Loucy (cell line): ENCODE measurements at regions not wholly inside any gene's neighbourhood (a gene's known extent, or its start where the extent isn't known, plus 50 kb on each side); places are given as distances from the start of the nearest gene placed in this dataset.

Experiments
- H2AFZ ChIP-seq: fragments of 200-600 bp; sonication (generic); 2 replicates; pipeline ENCODE4 v1.6.0; 2016; ENCODE audit warnings: antibody characterized with exemption, mild to moderate bottlenecking, low read length, moderate library complexity
- H3F3A ChIP-seq: fragments of 200-600 bp; 2 replicates; pipeline ENCODE4 v1.6.0; 2016; ENCODE audit warnings: antibody characterized with exemption, low read depth, mild to moderate bottlenecking
- H3K27me3 ChIP-seq: fragments of 200-600 bp; sonication (generic); 2 replicates; pipeline ENCODE4 v1.6.1; 2014; ENCODE audit warnings: low read length, mild to moderate bottlenecking; ENCODE audit not compliant: insufficient read depth, poor library complexity, severe bottlenecking
- H3K36me3 ChIP-seq: fragments of 200-600 bp; sonication (generic); 2 replicates; pipeline ENCODE4 v1.6.1; 2016; ENCODE audit warnings: low read length; ENCODE audit not compliant: insufficient read depth
- H3K4me1 ChIP-seq: fragments of 200-600 bp; sonication (generic); 2 replicates; pipeline ENCODE4 v1.5.1; 2014; ENCODE audit warnings: low read length, mild to moderate bottlenecking; ENCODE audit not compliant: insufficient read depth, poor library complexity, severe bottlenecking
- H3K4me2 ChIP-seq: fragments of 200-600 bp; sonication (generic); 2 replicates; pipeline ENCODE4 v1.6.0; 2014; ENCODE audit warnings: antibody characterized with exemption, low read length, low read depth, mild to moderate bottlenecking; ENCODE audit not compliant: poor library complexity, severe bottlenecking
- H3K4me3 ChIP-seq: fragments of 200-600 bp; sonication (generic); 2 replicates; pipeline ENCODE4 v1.5.1; 2014; ENCODE audit warnings: low read length, mild to moderate bottlenecking, mixed read lengths; ENCODE audit not compliant: poor library complexity, severe bottlenecking
- H3K79me2 ChIP-seq: fragments of 200-600 bp; sonication (generic); 2 replicates; pipeline ENCODE4 v1.6.1; 2014; ENCODE audit warnings: low read length; ENCODE audit not compliant: insufficient read depth
- H3K9ac ChIP-seq: fragments of 200-600 bp; sonication (generic); 2 replicates; pipeline ENCODE4 v1.6.0; 2014; ENCODE audit warnings: mild to moderate bottlenecking, low read depth, low read length, moderate library complexity; ENCODE audit not compliant: poor library complexity, severe bottlenecking
- H3K9me2 ChIP-seq: fragments of 200-600 bp; sonication (generic); replicated peaks from 2 replicates; pipeline ENCODE4 v1.6.1; 2016; ENCODE audit warnings: low read depth, low read length, mixed read lengths
- H3K9me3 ChIP-seq: fragments of 200-600 bp; sonication (generic); 2 replicates; pipeline ENCODE4 v1.6.1; 2014; ENCODE audit warnings: mild to moderate bottlenecking, antibody characterized with exemption, low read length, low read depth; ENCODE audit not compliant: insufficient read depth
- H4K20me1 ChIP-seq: fragments of 200-600 bp; sonication (generic); 2 replicates; pipeline ENCODE4 v1.6.0; 2014; ENCODE audit warnings: antibody characterized with exemption, low read length, mild to moderate bottlenecking; ENCODE audit not compliant: insufficient read depth, poor library complexity, severe bottlenecking
- EZH2phosphoT487 ChIP-seq: fragments of 200-600 bp; IDR thresholded peaks from 2 replicates; pipeline ENCODE4 v1.6.1; 2018; ENCODE audit warnings: antibody characterized with exemption, mild to moderate bottlenecking, moderate library complexity, borderline replicate concordance
- TF ChIP-seq, protein P1 (sequence below): fragments of 200-600 bp; sonication (generic); conservative IDR thresholded peaks from 2 replicates; pipeline ENCODE4 v1.5.1; 2014; ENCODE audit warnings: mild to moderate bottlenecking, antibody characterized with exemption, low read length

DNA sequence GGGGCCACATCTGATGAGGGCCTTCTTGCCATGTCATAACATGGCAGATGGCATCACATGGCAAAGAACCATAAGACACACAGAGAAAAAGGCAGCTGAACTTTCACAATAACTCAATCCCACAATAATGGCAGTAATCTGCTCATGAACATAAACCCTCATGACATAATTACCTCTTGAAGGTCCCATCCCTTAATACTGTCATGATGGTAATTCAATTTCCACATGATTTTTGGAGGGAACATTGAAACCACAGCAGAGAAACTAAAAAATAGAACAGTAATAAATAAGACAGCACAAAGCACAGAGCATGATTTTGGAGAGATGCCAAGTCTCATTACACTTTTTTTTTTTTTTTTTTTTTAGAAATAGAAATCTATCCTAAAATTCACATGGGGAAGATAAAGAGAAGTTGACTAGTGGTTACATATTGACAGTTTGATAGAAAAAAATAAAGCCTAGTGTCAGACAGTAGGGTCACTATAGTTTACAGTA lies 61.8 kb upstream of the ATF7IP start:
- no peaks in the 10 kb centered on the region for H3F3A ChIP-seq
- no peaks in the 10 kb centered on the region for H3K9me2 ChIP-seq
- TF ChIP-seq, protein P1, sequence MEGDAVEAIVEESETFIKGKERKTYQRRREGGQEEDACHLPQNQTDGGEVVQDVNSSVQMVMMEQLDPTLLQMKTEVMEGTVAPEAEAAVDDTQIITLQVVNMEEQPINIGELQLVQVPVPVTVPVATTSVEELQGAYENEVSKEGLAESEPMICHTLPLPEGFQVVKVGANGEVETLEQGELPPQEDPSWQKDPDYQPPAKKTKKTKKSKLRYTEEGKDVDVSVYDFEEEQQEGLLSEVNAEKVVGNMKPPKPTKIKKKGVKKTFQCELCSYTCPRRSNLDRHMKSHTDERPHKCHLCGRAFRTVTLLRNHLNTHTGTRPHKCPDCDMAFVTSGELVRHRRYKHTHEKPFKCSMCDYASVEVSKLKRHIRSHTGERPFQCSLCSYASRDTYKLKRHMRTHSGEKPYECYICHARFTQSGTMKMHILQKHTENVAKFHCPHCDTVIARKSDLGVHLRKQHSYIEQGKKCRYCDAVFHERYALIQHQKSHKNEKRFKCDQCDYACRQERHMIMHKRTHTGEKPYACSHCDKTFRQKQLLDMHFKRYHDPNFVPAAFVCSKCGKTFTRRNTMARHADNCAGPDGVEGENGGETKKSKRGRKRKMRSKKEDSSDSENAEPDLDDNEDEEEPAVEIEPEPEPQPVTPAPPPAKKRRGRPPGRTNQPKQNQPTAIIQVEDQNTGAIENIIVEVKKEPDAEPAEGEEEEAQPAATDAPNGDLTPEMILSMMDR: no peak
- no peak for TF ChIP-seq EZH2phosphoT487
- no peaks in the 10 kb centered on the region for H3K4me1 ChIP-seq
- no peak overlapping the region for H3K4me3 ChIP-seq
- H3K36me3 ChIP-seq: no peaks in the 10 kb centered on the region
- H3K9me3 ChIP-seq: no peaks in the 10 kb centered on the region
- no peak overlapping the region for H2AFZ ChIP-seq
- H3K9ac ChIP-seq: no peak overlapping the region
- no peaks in the 10 kb centered on the region for H3K79me2 ChIP-seq
- H3K4me2 ChIP-seq: no peak overlapping the region
- H3K27me3 ChIP-seq: no peaks in the 10 kb centered on the region
- no peaks in the 10 kb centered on the region for H4K20me1 ChIP-seq

DNA sequence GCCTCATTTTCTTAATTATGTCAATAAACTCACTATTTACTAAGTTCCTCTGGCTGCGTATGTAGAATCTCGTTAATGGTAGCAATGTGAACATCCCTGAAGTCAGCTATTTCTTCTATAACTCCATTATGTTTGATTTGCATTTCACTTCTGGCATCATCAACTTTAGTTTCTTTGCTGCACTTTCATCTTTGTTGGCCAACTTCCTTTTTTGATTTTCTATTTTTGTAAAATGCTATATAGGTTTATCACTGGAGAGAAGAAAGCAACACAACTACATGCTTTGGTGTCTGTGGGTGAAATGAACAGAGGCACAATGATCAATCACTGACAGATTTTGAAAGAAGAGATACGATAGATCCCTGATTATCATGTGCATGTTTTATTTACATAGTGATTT lies 58.5 kb upstream of the ATF7IP start:
- no peak overlapping the region for H3K4me2 ChIP-seq

DNA sequence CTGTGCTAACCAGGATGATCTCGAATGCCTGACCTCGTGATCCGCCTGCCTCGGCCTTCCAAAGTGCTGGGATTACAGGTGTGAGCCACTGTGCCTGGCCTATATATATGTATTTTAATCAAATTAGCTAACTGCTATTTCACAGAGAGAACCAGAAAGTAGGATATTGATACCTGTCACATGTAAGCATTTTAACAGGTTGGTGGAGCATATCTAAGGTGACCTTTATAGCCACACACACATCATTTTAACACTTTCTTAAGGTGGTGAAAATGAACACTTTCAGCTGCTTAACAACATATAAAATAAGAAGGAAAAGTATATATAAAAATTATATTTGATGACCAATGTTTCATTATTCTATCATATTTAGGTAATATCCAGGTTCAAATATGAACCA lies 57.0 kb upstream of the ATF7IP start:
- H3K79me2 ChIP-seq: no peaks in the 10 kb centered on the region
- H3K9me2 ChIP-seq: no peaks in the 10 kb centered on the region
- no peak overlapping the region for H3K4me2 ChIP-seq
- no peak overlapping the region for H2AFZ ChIP-seq
- no peak overlapping the region for H3K9ac ChIP-seq
- no peak overlapping the region for H3K4me3 ChIP-seq
- no peaks in the 10 kb centered on the region for H3K4me1 ChIP-seq
- TF ChIP-seq EZH2phosphoT487: no peak
- TF ChIP-seq, protein P1: no peak
- H3F3A ChIP-seq: no peaks in the 10 kb centered on the region
- no peaks in the 10 kb centered on the region for H3K27me3 ChIP-seq
- no peaks in the 10 kb centered on the region for H3K9me3 ChIP-seq
- no peaks in the 10 kb centered on the region for H4K20me1 ChIP-seq
- no peaks in the 10 kb centered on the region for H3K36me3 ChIP-seq

More for the DNA sequence above, 58.5 kb upstream of the ATF7IP start:
- no peaks in the 10 kb centered on the region for H3K27me3 ChIP-seq
- no peaks in the 10 kb centered on the region for H3F3A ChIP-seq
- H3K4me1 ChIP-seq: no peaks in the 10 kb centered on the region
- no peaks in the 10 kb centered on the region for H3K9me3 ChIP-seq
- no peaks in the 10 kb centered on the region for H3K36me3 ChIP-seq
- H2AFZ ChIP-seq: no peak overlapping the region
- no peak for TF ChIP-seq EZH2phosphoT487
- TF ChIP-seq, protein P1: no peak
- no peak overlapping the region for H3K9ac ChIP-seq
- H4K20me1 ChIP-seq: no peaks in the 10 kb centered on the region
- H3K4me3 ChIP-seq: no peak overlapping the region
- H3K79me2 ChIP-seq: no peaks in the 10 kb centered on the region
- H3K9me2 ChIP-seq: no peaks in the 10 kb centered on the region
